ENCODE measurements at regions not wholly inside any gene's neighbourhood (a gene's known extent, or its start where the extent isn't known, plus 50 kb on each side); places are given as distances from the start of the nearest gene placed in this dataset.

- TF ChIP-seq CHD7 (IDR thresholded peaks at IDR 0.05; ENCODE audit: insufficient replicate concordance, low read length) (no peak), SP1 (IDR thresholded peaks at IDR 0.05; ENCODE audit: low read depth, low read length) (no peak), GTF2F1 (IDR thresholded peaks at IDR 0.05; ENCODE audit: borderline replicate concordance, low read depth, low read length) (no peak), KDM5A (IDR thresholded peaks at IDR 0.05; ENCODE audit: low read length) (no peak), BACH1 (IDR thresholded peaks at IDR 0.05; ENCODE audit: low read length) (no peak), SIX5 (IDR thresholded peaks at IDR 0.05; ENCODE audit: low read depth, low read length) (no peak), POU5F1 (IDR thresholded peaks at IDR 0.05; ENCODE audit: low read depth, low read length) (no peak), SAP30 (IDR thresholded peaks at IDR 0.05; ENCODE audit: insufficient read depth, insufficient replicate concordance, low read length) (no peak), TCF12 (IDR thresholded peaks at IDR 0.05; ENCODE audit: low read depth, low read length) (no peak), NRF1 (IDR thresholded peaks at IDR 0.05; ENCODE audit: low read depth, low read length) (no peak), BCL11A (IDR thresholded peaks at IDR 0.05; ENCODE audit: low read depth in 2 of 2, low read length in 2 of 2) (no peak)
Observed at GRCh38 chr15:87498560-87498959, 758.0 kb downstream of the NTRK3 start (continued).
